Smooth muscle cell (in vitro differentiated cells): ENCODE measurements at regions not wholly inside any gene's neighbourhood (a gene's known extent, or its start where the extent isn't known, plus 50 kb on each side); places are given as distances from the start of the nearest gene placed in this dataset.

Experiments used
- DNase-seq: peaks from one replicate; lab custom pipeline; 2025; ENCODE audit not compliant: unreplicated experiment; lab: John Stamatoyannopoulos, UW
- H2AFZ ChIP-seq: fragments of 200-600 bp; sonication (generic); 2 replicates; pipeline ENCODE4 v1.6.0; 2016; ENCODE audit warnings: antibody characterized with exemption, low read depth, mild to moderate bottlenecking
- H3F3A ChIP-seq: fragments of 200-600 bp; sonication (generic); 2 replicates; pipeline ENCODE4 v1.6.0; 2017; ENCODE audit warnings: antibody characterized with exemption, low read depth
- H3K27ac ChIP-seq: fragments of 200-600 bp; sonication (generic); 2 replicates; pipeline ENCODE4 v1.5.1; 2016; ENCODE audit warnings: low read depth, mild to moderate bottlenecking
- H3K27me3 ChIP-seq: fragments of 200-600 bp; sonication (generic); 2 replicates; pipeline ENCODE4 v1.6.1; 2016; ENCODE audit warnings: low read depth, mild to moderate bottlenecking
- H3K36me3 ChIP-seq: fragments of 200-600 bp; sonication (generic); 2 replicates; pipeline ENCODE4 v1.5.1; 2016; ENCODE audit warnings: low read depth
- H3K4me1 ChIP-seq: fragments of 200-600 bp; sonication (generic); 2 replicates; pipeline ENCODE4 v1.5.1; 2016; ENCODE audit warnings: low read depth
- H3K4me2 ChIP-seq: fragments of 200-600 bp; sonication (generic); 2 replicates; pipeline ENCODE4 v1.6.0; 2016; ENCODE audit warnings: mild to moderate bottlenecking
- H3K4me3 ChIP-seq: fragments of 200-600 bp; sonication (generic); 2 replicates; pipeline ENCODE4 v1.5.1; 2016; ENCODE audit warnings: mild to moderate bottlenecking
- H3K79me2 ChIP-seq: fragments of 200-600 bp; sonication (generic); 2 replicates; pipeline ENCODE4 v1.6.0; 2016; ENCODE audit warnings: low read depth, mild to moderate bottlenecking
- H3K9ac ChIP-seq: fragments of 200-600 bp; sonication (generic); 2 replicates; pipeline ENCODE4 v1.6.0; 2016; ENCODE audit warnings: low read depth
- H3K9me3 ChIP-seq: fragments of 200-600 bp; sonication (generic); replicated peaks from 2 replicates; pipeline ENCODE4 v1.5.1; 2016; ENCODE audit warnings: low read depth
- H4K20me1 ChIP-seq: fragments of 200-600 bp; sonication (generic); 2 replicates; pipeline ENCODE4 v1.6.0; 2016; ENCODE audit warnings: low read depth
- WGBS: methylation state at CpG from one replicate; pipeline ENCODE4 v1.1.7; 2016; ENCODE audit warnings: low lambda C conversion rate; 5-methylcytosine and 5-hydroxymethylcytosine counted together
- TF ChIP-seq, protein P1 (sequence below): fragments of 200-600 bp; sonication (generic); IDR thresholded peaks from 2 replicates; pipeline ENCODE4 v1.5.1; 2017; ENCODE audit warnings: borderline replicate concordance, mild to moderate bottlenecking, antibody characterized with exemption; ENCODE audit not compliant: insufficient read depth, poor library complexity, severe bottlenecking

DNA sequence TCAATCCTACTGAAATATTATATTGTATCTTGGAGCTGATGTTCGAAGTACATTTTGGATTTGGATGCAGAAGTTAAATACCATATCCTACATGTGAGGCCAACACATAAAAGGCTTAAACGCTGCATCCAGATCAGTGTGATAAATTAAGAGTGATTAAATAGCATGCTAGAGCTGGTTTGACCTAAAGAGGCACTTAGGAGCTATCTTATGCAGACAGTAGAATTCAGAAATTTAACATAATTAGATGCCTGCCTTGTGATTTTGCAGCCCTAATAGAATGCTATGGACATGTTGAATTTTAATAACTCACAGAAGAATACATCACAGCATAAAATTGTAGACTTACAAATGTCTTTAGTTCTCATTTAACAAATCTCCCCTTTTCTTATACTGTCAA, 501.2 kb upstream of the LINC00305 start:
- WGBS = 80% methylated on average over 2 of the region's 2 CpGs

GRCh38 chr18:64645753-64646152, 496.9 kb upstream of the LINC00305 start:
- DNase-seq = no peak
- H3K36me3 ChIP-seq = no peaks in the 10 kb centered on the region
- WGBS = 89% methylated on average over 5 of the region's 5 CpGs
- H2AFZ ChIP-seq = no peak overlapping the region
- no peaks in the 10 kb centered on the region for H3K27me3 ChIP-seq
- H3K4me3 ChIP-seq = no peak overlapping the region
- no peaks in the 10 kb centered on the region for H3K9me3 ChIP-seq
- H3K4me1 ChIP-seq = no peaks in the 10 kb centered on the region
- no peaks in the 10 kb centered on the region for H3F3A ChIP-seq
- H3K79me2 ChIP-seq = no peaks in the 10 kb centered on the region
- no peaks in the 10 kb centered on the region for H4K20me1 ChIP-seq
- no peak overlapping the region for H3K27ac ChIP-seq
- no peak overlapping the region for H3K9ac ChIP-seq
- TF ChIP-seq, protein P1, sequence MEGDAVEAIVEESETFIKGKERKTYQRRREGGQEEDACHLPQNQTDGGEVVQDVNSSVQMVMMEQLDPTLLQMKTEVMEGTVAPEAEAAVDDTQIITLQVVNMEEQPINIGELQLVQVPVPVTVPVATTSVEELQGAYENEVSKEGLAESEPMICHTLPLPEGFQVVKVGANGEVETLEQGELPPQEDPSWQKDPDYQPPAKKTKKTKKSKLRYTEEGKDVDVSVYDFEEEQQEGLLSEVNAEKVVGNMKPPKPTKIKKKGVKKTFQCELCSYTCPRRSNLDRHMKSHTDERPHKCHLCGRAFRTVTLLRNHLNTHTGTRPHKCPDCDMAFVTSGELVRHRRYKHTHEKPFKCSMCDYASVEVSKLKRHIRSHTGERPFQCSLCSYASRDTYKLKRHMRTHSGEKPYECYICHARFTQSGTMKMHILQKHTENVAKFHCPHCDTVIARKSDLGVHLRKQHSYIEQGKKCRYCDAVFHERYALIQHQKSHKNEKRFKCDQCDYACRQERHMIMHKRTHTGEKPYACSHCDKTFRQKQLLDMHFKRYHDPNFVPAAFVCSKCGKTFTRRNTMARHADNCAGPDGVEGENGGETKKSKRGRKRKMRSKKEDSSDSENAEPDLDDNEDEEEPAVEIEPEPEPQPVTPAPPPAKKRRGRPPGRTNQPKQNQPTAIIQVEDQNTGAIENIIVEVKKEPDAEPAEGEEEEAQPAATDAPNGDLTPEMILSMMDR = no peak
- no peak overlapping the region for H3K4me2 ChIP-seq

More for the DNA sequence above, 501.2 kb upstream of the LINC00305 start:
- Histone ChIP-seq H2AFZ (no peak overlapping the region), H3K4me1 (no peaks in the 10 kb centered on the region), H3K27ac (no peak overlapping the region), H4K20me1 (no peaks in the 10 kb centered on the region), H3K9me3 (no peaks in the 10 kb centered on the region), H3K36me3 (no peaks in the 10 kb centered on the region), H3K4me2 (no peak overlapping the region), H3K27me3 (no peaks in the 10 kb centered on the region), H3K79me2 (no peaks in the 10 kb centered on the region), H3F3A (no peaks in the 10 kb centered on the region), H3K4me3 (no peak overlapping the region), H3K9ac (no peak overlapping the region)
- TF ChIP-seq, protein P1 = no peak
- DNase-seq = no peak

DNA sequence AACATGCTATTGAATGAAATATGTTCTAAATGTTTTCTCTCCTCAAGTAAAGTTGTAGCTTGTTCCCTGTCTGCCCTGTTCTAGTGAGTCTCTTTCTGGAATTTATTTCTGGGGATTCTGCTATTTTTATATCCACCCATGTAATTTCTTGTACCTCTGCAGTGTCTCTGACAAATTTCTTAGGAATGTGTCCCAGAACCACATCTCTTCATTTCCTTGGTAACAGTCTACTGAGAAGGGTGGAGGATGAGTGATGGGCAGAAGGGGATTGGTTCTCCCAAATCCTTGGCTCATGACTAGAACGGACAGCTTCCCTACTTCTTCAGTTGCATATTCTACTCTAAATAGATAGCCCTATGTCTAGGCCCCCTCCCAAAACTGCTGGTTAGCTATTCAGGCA, 490.6 kb upstream of the LINC00305 start:
- no peak overlapping the region for H3K4me3 ChIP-seq
- H3K27ac ChIP-seq = peak overlapping the region; percentile 26
- no peak for DNase-seq
- TF ChIP-seq, protein P1 = no peak
- no peaks in the 10 kb centered on the region for H3F3A ChIP-seq
- no peak overlapping the region for H3K9ac ChIP-seq
- no peak overlapping the region for H3K4me2 ChIP-seq
- H3K9me3 ChIP-seq = no peaks in the 10 kb centered on the region
- no peak overlapping the region for H2AFZ ChIP-seq
- H3K36me3 ChIP-seq = no peaks in the 10 kb centered on the region
- H3K4me1 ChIP-seq = no peaks in the 10 kb centered on the region
- H3K79me2 ChIP-seq = no peaks in the 10 kb centered on the region
- no peaks in the 10 kb centered on the region for H4K20me1 ChIP-seq
- 34% methylated on average over 1 of the region's 1 CpG for WGBS
- no peaks in the 10 kb centered on the region for H3K27me3 ChIP-seq

DNA sequence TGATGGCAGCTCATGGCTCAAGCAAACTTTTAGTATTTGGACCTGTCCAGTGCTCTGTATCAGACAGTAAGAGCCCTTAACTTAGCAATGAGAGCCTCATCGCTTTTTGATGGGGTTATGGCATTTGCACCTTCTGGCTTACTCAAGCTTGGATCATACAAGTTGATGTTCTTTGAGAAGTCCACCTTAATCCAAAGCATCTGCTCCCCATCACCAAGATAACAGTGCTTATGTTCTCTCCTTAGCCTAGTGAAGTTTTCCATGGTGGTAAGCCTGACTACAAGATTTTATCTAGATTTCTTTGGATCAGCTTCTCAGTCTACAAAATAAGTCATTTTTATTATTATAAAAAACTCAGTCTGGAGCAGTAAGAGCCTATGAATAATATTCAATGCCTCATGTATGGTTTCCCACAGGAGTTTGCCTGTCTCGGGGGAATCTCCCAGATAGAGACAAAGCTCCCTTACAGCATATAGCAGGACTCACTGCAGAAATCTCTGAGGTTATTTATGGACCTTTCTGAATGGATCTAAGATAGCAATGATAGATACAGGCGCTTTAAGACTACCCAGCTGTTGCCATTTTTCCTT, 472.2 kb upstream of the LINC00305 start:
- H4K20me1 ChIP-seq = no peaks in the 10 kb centered on the region
- H3K9me3 ChIP-seq = no peaks in the 10 kb centered on the region
- 56% methylated on average over 3 of the region's 3 CpGs for WGBS
- H3K27ac ChIP-seq = peak overlapping the region; percentile 10
- no peaks in the 10 kb centered on the region for H3K36me3 ChIP-seq
- H3K4me2 ChIP-seq = peak overlapping the region; percentile 19
- TF ChIP-seq, protein P1 = no peak
- peak overlapping the region; percentile 30 for H2AFZ ChIP-seq
- no peak overlapping the region for H3K4me3 ChIP-seq
- no peak overlapping the region for H3K9ac ChIP-seq
- H3K27me3 ChIP-seq = no peaks in the 10 kb centered on the region
- DNase-seq = no peak
- no peaks in the 10 kb centered on the region for H3K4me1 ChIP-seq
- H3F3A ChIP-seq = no peaks in the 10 kb centered on the region
- no peaks in the 10 kb centered on the region for H3K79me2 ChIP-seq
